Testis (tissue), 2 donors: ENCODE measurements at regions not wholly inside any gene's neighbourhood (a gene's known extent, or its start where the extent isn't known, plus 50 kb on each side); places are given as distances from the start of the nearest gene placed in this dataset.

Experiments used
- DNase-seq: peaks from one replicate; pipeline ENCODE4 v3.0.0-alpha.2; 2019
- H3K27ac ChIP-seq, 2 donors: fragments of 200-600 bp; sonication (generic); one replicate each; pipeline ENCODE4 v1.5.1; 2019
- H3K27me3 ChIP-seq: fragments of 200-600 bp; sonication (generic); one replicate; pipeline ENCODE4 v1.5.1; 2019
- H3K36me3 ChIP-seq: fragments of 200-600 bp; sonication (generic); one replicate; pipeline ENCODE4 v1.5.1; 2017; ENCODE audit warnings: low read depth; ENCODE audit errors: missing control alignments
- H3K4me1 ChIP-seq: fragments of 200-600 bp; sonication (generic); one replicate; pipeline ENCODE4 v1.5.1; 2019
- H3K4me3 ChIP-seq, 2 donors: fragments of 200-600 bp; sonication (generic); one replicate each; pipeline ENCODE4 v1.5.1; 2017 to 2019
- H3K9me3 ChIP-seq: fragments of 200-600 bp; sonication (generic); one replicate; pipeline ENCODE4 v1.5.1; 2017
- POLR2A ChIP-seq: fragments of 450-650 bp; IDR thresholded peaks from one replicate; pipeline ENCODE4 v1.6.1; 2017; ENCODE audit warnings: antibody characterized with exemption, mild to moderate bottlenecking, moderate library complexity
- WGBS, 2 donors: methylation state at CpG; one replicate each; pipeline ENCODE4 v1.1.5; 2018; 5-methylcytosine and 5-hydroxymethylcytosine counted together
- intact Hi-C: fragments of 100-400 bp; cut with DNase I; formaldehyde crosslinking; loops from one replicate; pipeline ENCODE4 v1.15.1; 2023; ENCODE audit warnings: low total_unique reads
- TF ChIP-seq, protein P1 (sequence below), 3 experiments: fragments of 450-650 bp in 2 of 3; fragments of 200-600 bp in 1 of 3; sonication (generic) in 1 of 3; IDR thresholded peaks; one replicate each; pipeline ENCODE4 v1.5.1; 2016 to 2019; ENCODE audit warnings: antibody characterized with exemption in 3 of 3, mild to moderate bottlenecking in 2 of 3, moderate library complexity in 1 of 3

DNA sequence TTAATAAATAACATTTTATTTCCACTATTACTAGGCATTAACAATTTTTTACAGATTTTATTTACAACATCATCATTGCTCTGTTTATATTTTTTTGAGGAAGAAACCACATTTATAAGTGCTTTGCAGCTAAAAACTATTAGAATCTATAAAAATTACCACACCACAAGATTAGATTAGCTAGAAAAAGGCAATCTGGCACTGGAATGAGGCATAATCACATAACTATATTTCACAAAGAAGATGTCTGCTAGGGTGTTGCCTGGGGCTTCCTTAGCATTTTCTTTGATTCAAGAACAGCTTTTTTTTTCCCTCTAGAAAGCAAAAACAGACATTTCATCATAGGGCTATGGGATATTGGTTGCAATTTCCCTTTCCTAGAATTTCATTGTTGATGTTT lies 2169.2 kb downstream of the MRPL39 start:
- Histone ChIP-seq H3K27me3 (no peaks in the 10 kb centered on the region), H3K4me1 (no peaks in the 10 kb centered on the region), H3K4me3 (no peak overlapping the region), H3K36me3 (no peaks in the 10 kb centered on the region), H3K9me3 (no peaks in the 10 kb centered on the region), H3K27ac (no peak overlapping the region)
- TF ChIP-seq POLR2A = no peak
- TF ChIP-seq, protein P1, sequence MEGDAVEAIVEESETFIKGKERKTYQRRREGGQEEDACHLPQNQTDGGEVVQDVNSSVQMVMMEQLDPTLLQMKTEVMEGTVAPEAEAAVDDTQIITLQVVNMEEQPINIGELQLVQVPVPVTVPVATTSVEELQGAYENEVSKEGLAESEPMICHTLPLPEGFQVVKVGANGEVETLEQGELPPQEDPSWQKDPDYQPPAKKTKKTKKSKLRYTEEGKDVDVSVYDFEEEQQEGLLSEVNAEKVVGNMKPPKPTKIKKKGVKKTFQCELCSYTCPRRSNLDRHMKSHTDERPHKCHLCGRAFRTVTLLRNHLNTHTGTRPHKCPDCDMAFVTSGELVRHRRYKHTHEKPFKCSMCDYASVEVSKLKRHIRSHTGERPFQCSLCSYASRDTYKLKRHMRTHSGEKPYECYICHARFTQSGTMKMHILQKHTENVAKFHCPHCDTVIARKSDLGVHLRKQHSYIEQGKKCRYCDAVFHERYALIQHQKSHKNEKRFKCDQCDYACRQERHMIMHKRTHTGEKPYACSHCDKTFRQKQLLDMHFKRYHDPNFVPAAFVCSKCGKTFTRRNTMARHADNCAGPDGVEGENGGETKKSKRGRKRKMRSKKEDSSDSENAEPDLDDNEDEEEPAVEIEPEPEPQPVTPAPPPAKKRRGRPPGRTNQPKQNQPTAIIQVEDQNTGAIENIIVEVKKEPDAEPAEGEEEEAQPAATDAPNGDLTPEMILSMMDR (IDR thresholded peaks at IDR 0.05) = no peak
- no peak for DNase-seq
- intact Hi-C loops = no loop called here

DNA sequence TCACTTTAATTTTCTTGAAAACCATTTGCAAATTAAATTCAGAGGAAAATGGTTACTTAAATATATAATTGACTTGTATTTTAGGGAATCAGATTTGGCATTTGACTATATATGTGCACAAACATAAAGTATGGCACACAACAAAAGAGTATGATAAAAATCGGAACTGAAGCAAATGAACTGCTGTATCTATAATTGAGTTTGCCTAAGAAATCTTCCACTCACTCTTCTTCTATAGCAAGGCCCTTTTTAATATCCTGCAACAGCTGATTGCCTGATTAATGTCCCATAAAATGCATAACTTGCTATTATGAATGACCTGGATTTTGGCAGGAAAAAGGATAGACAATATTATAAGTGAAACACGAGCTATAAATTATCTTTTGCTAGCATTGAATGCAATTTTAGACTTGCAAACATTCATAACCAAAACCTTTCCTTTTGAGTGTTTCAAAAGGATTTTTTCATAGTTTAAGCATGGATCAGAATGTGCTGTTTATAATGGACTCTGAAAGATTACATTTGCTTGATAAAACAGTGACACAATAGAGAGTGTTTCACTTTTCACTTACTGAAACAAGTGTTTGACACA lies 2204.3 kb downstream of the MRPL39 start:
- intact Hi-C loops = no loop called here
- DNase-seq = no peak
- Histone ChIP-seq H3K4me3 (no peak overlapping the region), H3K36me3 (no peaks in the 10 kb centered on the region), H3K9me3 (no peaks in the 10 kb centered on the region), H3K27ac (no peak overlapping the region), H3K4me1 (no peaks in the 10 kb centered on the region), H3K27me3 (no peaks in the 10 kb centered on the region)
- 44 to 48% methylated on average over 2 of the region's 2 CpGs for WGBS, 2 donors
- TF ChIP-seq, protein P1 (IDR thresholded peaks at IDR 0.05) = no peak
- no peak for TF ChIP-seq POLR2A

DNA sequence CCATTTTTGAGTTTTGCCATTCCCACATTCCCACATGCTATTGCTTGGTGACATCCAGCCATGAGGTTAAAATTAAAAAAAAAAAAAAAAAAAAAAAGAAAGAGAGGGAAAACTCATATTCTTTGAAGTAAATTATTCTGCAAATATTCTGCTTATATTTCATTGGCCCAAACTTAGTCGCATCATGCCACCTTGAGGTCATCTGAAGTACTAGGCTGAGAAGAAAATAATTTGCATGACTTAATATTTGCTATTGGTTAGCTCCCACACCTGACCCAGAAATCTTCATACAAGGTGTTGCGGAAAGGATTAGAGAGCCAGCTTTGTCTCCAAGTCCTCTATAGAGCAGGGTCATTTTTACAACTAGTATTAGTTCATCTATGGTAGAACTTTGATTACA lies 2206.0 kb downstream of the MRPL39 start:
- intact Hi-C loops = no loop called here
- Histone ChIP-seq H3K4me1 (no peaks in the 10 kb centered on the region), H3K9me3 (no peaks in the 10 kb centered on the region), H3K27me3 (no peaks in the 10 kb centered on the region), H3K36me3 (no peaks in the 10 kb centered on the region), H3K4me3 (no peak overlapping the region), H3K27ac (no peak overlapping the region)
- DNase-seq = no peak
- no peak for TF ChIP-seq POLR2A
- TF ChIP-seq, protein P1 (IDR thresholded peaks at IDR 0.05) = peak in 1 of 3 experiments; percentile 8
- 73 to 78% methylated on average over 2 of the region's 2 CpGs for WGBS, 2 donors

DNA sequence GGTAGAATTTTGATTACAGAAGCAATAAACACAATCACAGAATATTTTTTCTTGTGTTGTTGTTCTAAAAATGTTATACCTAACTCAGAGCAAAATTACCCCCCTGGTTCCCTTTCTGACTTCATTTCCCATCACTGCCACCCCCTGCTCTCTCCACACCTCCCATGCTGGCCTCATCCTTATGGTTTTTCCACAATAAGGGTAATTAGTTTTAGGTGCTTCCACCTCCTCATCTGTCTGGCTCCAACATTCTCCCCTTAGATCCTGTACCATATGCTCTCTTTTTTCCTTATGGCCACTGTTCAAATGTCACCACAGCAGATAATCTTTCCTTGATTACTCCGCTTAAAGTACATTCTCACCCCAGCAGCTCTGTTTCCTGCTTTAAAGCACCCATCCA lies 2208.6 kb downstream of the MRPL39 start:
- H3K4me1 ChIP-seq = no peaks in the 10 kb centered on the region
- intact Hi-C loops = no loop called here
- WGBS, 2 donors = 76 to 90% methylated on average over 1 of the region's 1 CpG
- H3K4me3 ChIP-seq = no peak overlapping the region
- TF ChIP-seq, protein P1 (IDR thresholded peaks at IDR 0.05) = no peak
- TF ChIP-seq POLR2A = no peak
- H3K36me3 ChIP-seq = no peaks in the 10 kb centered on the region
- no peaks in the 10 kb centered on the region for H3K9me3 ChIP-seq
- DNase-seq = no peak
- H3K27ac ChIP-seq = no peak overlapping the region
- no peaks in the 10 kb centered on the region for H3K27me3 ChIP-seq

DNA sequence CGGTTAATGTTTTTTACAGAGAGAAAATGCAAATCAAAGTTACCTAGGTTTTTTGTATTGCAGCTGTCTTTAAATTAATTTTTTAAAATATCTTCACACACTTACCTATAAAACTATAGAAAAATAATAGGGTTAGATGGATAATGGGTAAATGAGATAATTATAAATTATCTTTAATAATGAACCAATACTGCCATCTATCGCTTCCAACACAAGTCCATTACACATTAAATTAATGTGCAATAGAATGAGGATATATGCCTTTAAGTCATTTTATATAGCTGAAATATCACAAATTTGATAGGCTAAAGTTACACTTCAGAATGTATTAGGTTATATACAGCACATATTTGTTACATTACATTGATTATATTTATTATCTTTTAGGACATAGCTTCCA lies 2212.8 kb downstream of the MRPL39 start:
- no peaks in the 10 kb centered on the region for H3K36me3 ChIP-seq
- no peaks in the 10 kb centered on the region for H3K4me1 ChIP-seq
- DNase-seq = no peak
- TF ChIP-seq, protein P1 (IDR thresholded peaks at IDR 0.05) = no peak
- no peak for TF ChIP-seq POLR2A
- H3K4me3 ChIP-seq = no peak overlapping the region
- no peaks in the 10 kb centered on the region for H3K27me3 ChIP-seq
- intact Hi-C loops = no loop called here
- 86% methylated on average over 2 of the region's 2 CpGs for WGBS, 2 donors
- no peaks in the 10 kb centered on the region for H3K9me3 ChIP-seq
- no peak overlapping the region for H3K27ac ChIP-seq
